CD4-positive, alpha-beta T cell treated with Interleukin-2 at 100 ng/mL for 4 hours (primary cell): ENCODE measurements at regions not wholly inside any gene's neighbourhood (a gene's known extent, or its start where the extent isn't known, plus 50 kb on each side); places are given as distances from the start of the nearest gene placed in this dataset.

ENCODE experiments used
- DNase-seq: peaks from one replicate; pipeline ENCODE4 v3.0.0-alpha.2; 2020; ENCODE audit warnings: low spot score

DNA sequence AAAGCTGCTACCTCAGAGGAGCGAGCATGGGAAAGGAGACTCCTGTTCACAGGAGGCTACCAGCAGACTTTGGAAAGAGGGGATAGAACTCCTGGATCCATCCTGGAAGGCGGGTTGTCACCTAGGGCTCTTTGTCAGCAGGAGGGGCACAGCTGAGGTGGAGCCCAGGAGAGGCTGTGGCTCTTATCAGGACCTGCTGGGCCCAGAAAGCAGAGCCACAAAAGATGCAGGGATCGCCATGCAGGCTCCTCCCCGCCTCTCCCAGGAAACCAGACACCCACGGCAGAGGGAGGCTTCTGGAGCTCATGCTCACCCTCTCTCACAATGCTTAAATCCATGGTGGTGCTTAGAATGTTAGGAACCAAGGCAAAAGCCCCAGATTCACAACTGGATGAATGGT, 994.2 kb downstream of the UQCRFS1 start:
- no peak for DNase-seq

- no peak for DNase-seq
Observed at GRCh38 chr19:28217022-28217421, 995.9 kb downstream of the UQCRFS1 start.

- no peak for DNase-seq
Observed at GRCh38 chr19:28213470-28214082, 999.4 kb downstream of the UQCRFS1 start.

- DNase-seq: no peak
Observed at GRCh38 chr19:28210886-28211285, 1002.1 kb downstream of the UQCRFS1 start.

- no peak for DNase-seq
Observed at GRCh38 chr19:28208745-28209144, 1004.2 kb downstream of the UQCRFS1 start.

DNA sequence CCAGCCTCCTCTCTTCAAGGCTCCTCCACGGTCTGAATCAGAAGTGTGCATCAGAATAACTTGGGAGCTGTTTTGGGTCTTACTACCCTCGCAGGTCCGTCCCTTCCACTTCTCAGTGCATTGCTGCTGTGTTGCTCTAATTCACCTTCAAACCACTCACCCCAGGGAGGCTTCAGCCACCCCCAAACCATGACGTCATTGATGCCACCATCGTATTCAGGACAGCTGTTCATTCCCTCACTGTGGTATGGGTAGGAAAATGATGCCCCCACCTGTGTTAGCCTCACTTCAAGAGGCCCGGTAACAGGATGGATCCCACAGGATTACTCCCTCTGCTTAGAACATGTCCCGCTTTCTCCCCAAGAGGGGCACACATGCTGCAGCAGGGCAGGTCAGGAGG, 1005.7 kb downstream of the UQCRFS1 start:
- no peak for DNase-seq

GRCh38 chr19:28201462-28201943, 1011.4 kb downstream of the UQCRFS1 start:
- DNase-seq: no peak

- no peak for DNase-seq
Observed at GRCh38 chr19:28199323-28199722, 1013.6 kb downstream of the UQCRFS1 start.

DNA sequence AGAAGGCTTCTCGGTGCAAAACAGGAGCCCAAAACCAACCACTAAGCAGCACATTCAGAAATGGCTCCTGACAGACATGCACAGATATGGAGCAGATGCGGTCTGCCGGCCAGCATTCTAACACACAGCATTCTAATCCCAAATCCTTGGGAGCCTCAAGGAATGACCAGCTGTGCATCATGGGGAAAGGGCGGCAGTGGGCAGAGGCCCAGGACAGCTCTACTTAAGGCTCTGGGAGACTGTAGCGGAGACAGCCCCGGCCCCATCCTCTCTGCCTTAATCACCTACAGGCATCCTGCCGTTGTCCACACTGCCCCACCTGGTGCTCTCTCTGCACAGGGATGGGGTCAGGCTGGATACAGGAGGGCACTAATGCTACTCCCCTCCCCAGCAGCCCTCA, 1016.0 kb downstream of the UQCRFS1 start:
- no peak for DNase-seq

DNA sequence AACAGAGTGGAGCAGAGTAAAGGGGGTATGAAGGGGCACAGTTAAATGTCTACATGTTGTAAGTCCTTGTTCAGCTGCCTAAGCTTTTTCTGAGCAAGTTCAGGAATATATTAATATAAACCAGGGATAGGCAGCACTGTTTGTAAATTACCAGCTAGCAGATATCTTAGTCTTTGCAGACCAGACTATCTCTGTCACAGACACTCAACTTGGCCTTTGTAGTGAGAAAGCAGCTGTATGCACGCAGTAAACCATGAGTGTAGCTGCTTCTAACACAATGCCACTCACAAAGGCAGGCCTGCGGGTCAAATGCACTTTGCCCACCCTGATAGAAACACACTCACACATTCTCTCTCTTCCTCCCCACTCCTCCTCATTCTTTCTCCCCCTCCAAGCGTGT, 1016.9 kb downstream of the UQCRFS1 start:
- no peak for DNase-seq

- DNase-seq: no peak
Observed at GRCh38 chr19:28185646-28186045, 1027.3 kb downstream of the UQCRFS1 start.

DNA sequence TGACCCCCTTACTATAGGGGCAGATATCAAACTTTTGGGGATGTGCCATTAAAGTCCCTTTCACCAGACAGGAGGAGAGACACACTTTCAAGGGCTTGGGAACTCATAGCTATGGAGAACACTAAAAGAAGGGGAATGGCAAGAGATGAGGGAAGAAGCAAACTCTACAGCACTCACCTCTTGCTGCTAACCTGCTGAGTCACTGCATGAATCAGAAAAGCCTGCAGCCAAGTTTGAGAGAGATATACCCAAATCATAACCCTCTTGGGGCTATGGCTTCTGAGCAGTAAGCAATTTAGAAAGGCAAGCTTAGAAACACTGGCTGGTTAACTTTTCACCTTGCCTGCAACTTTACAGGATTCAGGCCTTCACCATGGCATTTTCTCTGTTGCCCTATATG, 1028.0 kb downstream of the UQCRFS1 start:
- no peak for DNase-seq

GRCh38 chr19:28176193-28176592, 1036.8 kb downstream of the UQCRFS1 start:
- no peak for DNase-seq

DNA sequence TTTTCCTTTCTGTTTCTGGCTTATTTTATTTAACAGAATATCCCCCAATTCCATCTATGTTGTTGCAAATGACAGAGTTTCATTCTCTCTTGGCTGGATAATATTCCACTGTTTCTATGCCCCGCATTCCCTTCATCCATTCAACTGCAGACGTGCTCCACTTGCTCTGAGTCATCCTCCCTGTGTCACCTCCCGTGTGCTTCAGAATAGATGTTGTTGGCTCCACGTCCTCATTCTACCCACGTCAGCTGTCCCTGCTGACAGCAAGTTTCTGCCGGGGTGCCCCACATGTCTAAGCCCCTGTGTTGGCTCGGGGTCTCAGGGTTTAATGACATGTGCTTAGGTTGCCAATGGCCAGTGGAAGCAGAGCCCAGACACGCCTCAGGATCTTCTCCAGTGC, 1041.0 kb downstream of the UQCRFS1 start:
- no peak for DNase-seq

GRCh38 chr19:28170066-28170465, 1042.9 kb downstream of the UQCRFS1 start:
- DNase-seq: no peak

GRCh38 chr19:28169168-28169887, 1043.6 kb downstream of the UQCRFS1 start:
- no peak for DNase-seq

DNA sequence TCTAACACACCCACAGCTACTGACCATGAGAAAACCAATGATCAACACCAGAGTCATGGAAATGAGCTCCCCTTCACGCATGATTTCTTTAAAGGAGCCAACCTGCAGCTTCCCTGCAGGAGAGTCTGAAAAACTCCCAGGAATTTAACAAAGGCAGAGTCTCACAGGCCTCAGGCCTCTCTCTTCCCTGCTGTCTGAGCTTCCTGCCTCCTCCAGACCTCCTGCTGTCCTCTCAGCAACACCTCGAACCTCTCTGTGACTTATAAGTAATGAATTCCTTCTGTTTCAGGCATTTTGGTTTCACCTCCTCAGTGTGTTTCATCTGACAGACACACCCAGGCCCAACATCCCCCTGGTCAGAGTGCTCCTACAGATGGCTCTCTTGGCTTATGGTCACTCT, 1044.4 kb downstream of the UQCRFS1 start:
- DNase-seq: no peak

GRCh38 chr19:28166025-28166424, 1046.9 kb downstream of the UQCRFS1 start:
- no peak for DNase-seq

DNA sequence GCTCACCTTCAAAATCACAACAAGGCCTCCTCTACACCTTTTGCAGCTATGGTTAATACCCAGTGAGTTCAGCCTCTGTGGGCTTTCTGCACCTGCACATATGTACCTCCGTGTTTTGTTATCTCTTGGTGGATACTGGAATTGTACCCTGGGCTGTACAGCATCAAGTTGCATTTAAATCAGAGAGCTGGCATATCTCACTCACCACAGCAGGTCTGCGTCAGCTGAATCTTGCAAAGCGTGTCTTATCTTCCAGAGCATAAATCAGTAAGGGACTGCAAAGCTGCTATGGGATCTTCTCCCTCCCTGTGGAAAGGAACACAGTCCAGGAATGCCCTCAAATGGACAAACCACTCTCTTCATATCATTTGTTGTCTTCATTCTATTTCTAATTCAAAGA, 1048.7 kb downstream of the UQCRFS1 start:
- DNase-seq: no peak

- no peak for DNase-seq
Observed at GRCh38 chr19:28159065-28159464, 1053.9 kb downstream of the UQCRFS1 start.

GRCh38 chr19:28155265-28155664, 1057.7 kb downstream of the UQCRFS1 start:
- no peak for DNase-seq

GRCh38 chr19:28154077-28154476, 1058.9 kb downstream of the UQCRFS1 start:
- DNase-seq: no peak

GRCh38 chr19:28153123-28153522, 1059.8 kb downstream of the UQCRFS1 start:
- DNase-seq: no peak

GRCh38 chr19:28152195-28152594, 1060.8 kb downstream of the UQCRFS1 start:
- DNase-seq: no peak
